ENCODE measurements at regions not wholly inside any gene's neighbourhood (a gene's known extent, or its start where the extent isn't known, plus 50 kb on each side); places are given as distances from the start of the nearest gene placed in this dataset.
A peak's percentile ranks its signal among the peaks of the same experiment; 100 is the strongest.
"Not testable (repeated sequence)": the region's sequence is repeated elsewhere in the genome, so short reads cannot be mapped to it uniquely, and the experiment has no call there.

GRCh38 chr12:87388376-87388775, 640.8 kb downstream of the C12orf50 start:
- DNase-seq, result no peak

GRCh38 chr12:87385322-87385721, 643.9 kb downstream of the C12orf50 start:
- no peak for DNase-seq

- DNase-seq, result no peak
Measured at GRCh38 chr12:87384226-87384625, 645.0 kb downstream of the C12orf50 start.

GRCh38 chr12:87383680-87384079, 645.5 kb downstream of the C12orf50 start:
- DNase-seq, result no peak

GRCh38 chr12:87382959-87383566, 646.1 kb downstream of the C12orf50 start:
- no peak for DNase-seq

GRCh38 chr12:87382436-87382835, 646.8 kb downstream of the C12orf50 start:
- no peak for DNase-seq

GRCh38 chr12:87381742-87382141, 647.5 kb downstream of the C12orf50 start:
- DNase-seq, result no peak

GRCh38 chr12:87378526-87378925, 650.7 kb downstream of the C12orf50 start:
- no peak for DNase-seq

- DNase-seq, result no peak
Measured at GRCh38 chr12:87376722-87377121, 652.5 kb downstream of the C12orf50 start.

GRCh38 chr12:87369161-87369560, 660.0 kb downstream of the C12orf50 start:
- no peak for DNase-seq

GRCh38 chr12:87368259-87368658, 660.9 kb downstream of the C12orf50 start:
- peak; percentile 71 for DNase-seq

- DNase-seq, result peak; percentile 34
Measured at GRCh38 chr12:87365423-87365822, 663.8 kb downstream of the C12orf50 start.

- no peak for DNase-seq
Measured at GRCh38 chr12:87363497-87364084, 665.6 kb downstream of the C12orf50 start.

- DNase-seq, result no peak
Measured at GRCh38 chr12:87349681-87350080, 679.5 kb downstream of the C12orf50 start.

- DNase-seq, result no peak
Measured at GRCh38 chr12:87348071-87348470, 681.1 kb downstream of the C12orf50 start.

- no peak for DNase-seq
Measured at GRCh38 chr12:87344699-87345098, 684.5 kb downstream of the C12orf50 start.

GRCh38 chr12:87338681-87339080, 690.5 kb downstream of the C12orf50 start:
- no peak for DNase-seq

GRCh38 chr12:87336814-87337336, 692.3 kb downstream of the C12orf50 start:
- no peak for DNase-seq

GRCh38 chr12:87332987-87333726, 696.0 kb downstream of the C12orf50 start:
- DNase-seq, result peak; percentile 67

GRCh38 chr12:87330071-87330555, 699.1 kb downstream of the C12orf50 start:
- DNase-seq, result not testable (repeated sequence)

- DNase-seq, result no peak
Measured at GRCh38 chr12:87329076-87329863, 699.9 kb downstream of the C12orf50 start.

GRCh38 chr12:87323369-87323768, 705.8 kb downstream of the C12orf50 start:
- no peak for DNase-seq

GRCh38 chr12:87320724-87321123, 708.5 kb downstream of the C12orf50 start:
- DNase-seq, result no peak
